ENCODE measurements at regions not wholly inside any gene's neighbourhood (a gene's known extent, or its start where the extent isn't known, plus 50 kb on each side); places are given as distances from the start of the nearest gene placed in this dataset.

DNA sequence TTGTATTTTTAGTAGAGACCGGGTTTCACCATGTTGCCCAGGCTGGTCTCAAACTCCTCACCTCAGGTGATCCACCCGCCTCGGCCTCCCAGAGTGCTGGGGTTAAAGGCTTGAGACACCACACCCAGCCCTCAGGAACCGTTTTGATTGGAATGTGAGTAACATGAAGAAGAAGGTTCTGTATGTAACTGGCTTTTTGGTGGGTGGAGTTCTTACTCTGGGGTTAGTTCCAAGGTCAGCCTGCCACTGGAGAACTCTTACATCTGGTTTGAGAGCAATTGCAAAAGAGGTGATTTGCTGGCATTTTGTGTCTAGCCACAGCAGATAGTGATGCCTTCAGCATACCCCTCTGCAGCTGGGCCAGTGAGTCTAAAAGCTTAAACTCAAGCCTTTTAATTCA lies 457.8 kb upstream of the VSTM2A start (continued):
- TF ChIP-seq ZMIZ1 (IDR thresholded peaks at IDR 0.05; ENCODE audit: low read depth in 2 of 2, low read length in 2 of 2) (no peak), MNT (conservative IDR thresholded peaks at IDR 0.05) (no peak)

DNA sequence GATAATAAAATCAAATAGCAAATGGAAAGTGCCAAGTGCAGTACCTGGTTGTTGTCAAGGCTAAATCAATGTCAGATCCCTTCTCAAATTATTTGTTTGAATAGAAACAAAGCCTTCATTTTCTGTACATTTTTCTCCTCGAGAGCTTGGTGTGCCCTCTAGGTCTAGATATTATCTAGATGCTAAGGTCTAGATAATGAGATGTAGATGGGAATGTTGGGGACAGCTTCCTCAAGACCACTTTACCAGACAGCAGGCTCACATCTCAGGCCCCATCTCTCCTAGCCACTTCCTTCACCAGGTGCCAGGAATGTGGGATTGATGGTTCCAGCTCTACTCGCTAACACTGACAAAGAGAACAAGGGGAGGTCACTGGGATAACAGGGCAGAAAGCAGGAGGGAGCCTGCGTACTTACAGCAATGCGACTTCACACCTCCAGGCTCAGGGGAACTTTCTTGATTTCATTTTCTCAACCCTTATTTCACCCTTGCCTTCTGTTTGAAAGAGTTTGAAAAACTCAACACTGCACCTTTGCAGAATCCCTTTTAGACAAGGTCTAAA lies 451.4 kb upstream of the VSTM2A start:
- intact Hi-C loops (cut with micrococcal nuclease), result no loop called here
- Histone ChIP-seq H3K79me2 (ENCODE audit: control insufficient read depth, insufficient read depth, low read length) (no peaks in the 10 kb centered on the region), H3K9me1 (ENCODE audit: control insufficient read depth, insufficient read depth, low read length) (no peaks in the 10 kb centered on the region), H3K4me2 (ENCODE audit: insufficient read depth, low read length) (no peak overlapping the region), H3K27me3 (ENCODE audit: control insufficient read depth in 2 of 2, insufficient read depth in 2 of 2, low read length in 2 of 2) (no peaks in the 10 kb centered on the region), H3K9me3 (replicated peaks; ENCODE audit: control insufficient read depth, insufficient read depth, low read depth, low read length) (no peaks in the 10 kb centered on the region), H3K27ac (ENCODE audit: extremely low read depth, low read depth, low read length) (no peak overlapping the region), H3K36me3 (ENCODE audit: control insufficient read depth, insufficient read depth, low read length) (no peaks in the 10 kb centered on the region), H3K4me3 (no peak overlapping the region), H2AFZ (ENCODE audit: low read depth, low read length) (no peak overlapping the region), H3K9ac (ENCODE audit: insufficient read depth in 1 of 2, low read depth in 2 of 2, low read length in 2 of 2) (no peak overlapping the region), H4K20me1 (replicated peaks; ENCODE audit: control insufficient read depth, insufficient read depth, low read length) (no peaks in the 10 kb centered on the region), H3K4me1 (replicated peaks in 1 of 2; ENCODE audit: control insufficient read depth in 2 of 2, insufficient read depth in 2 of 2, low read length in 2 of 2) (no peaks in the 10 kb centered on the region)
- FAIRE-seq (no peak), DNase-seq (ENCODE audit: extremely low read depth in 1 of 4, low spot score in 3 of 4) (no peak), ATAC-seq (no peak)
- POLR2A ChIA-PET, result interaction anchor here (0.6 kb wide), 1 partner anchor 100 kb away, joined by 3 read pairs; no protein-coding TSS in a partner anchor
- in situ Hi-C loops (cut with MboI), result no loop called here
- CTCF ChIA-PET (ENCODE audit: low intra/inter-chr PET ratio), result no interaction called here
- BruUV-seq (replicated peaks), result no TSS peak
- 0% methylated on average over 2 of the region's 4 CpGs for WGBS (ENCODE audit: insufficient coverage, low coverage, missing lambda C conversion rate)
- TF ChIP-seq XRCC3 (IDR thresholded peaks at IDR 0.05) (no peak), HDAC1 (IDR thresholded peaks at IDR 0.05) (no peak), NCOA1 (IDR thresholded peaks at IDR 0.05; ENCODE audit: low read depth) (no peak), NFYB (IDR thresholded peaks at IDR 0.05; ENCODE audit: extremely low read depth, insufficient read length) (no peak), ZNF121 (CRISPR knock-in tag; conservative IDR thresholded peaks at IDR 0.05) (no peak), NR2C2 (CRISPR knock-in tag; IDR thresholded peaks at IDR 0.05) (no peak), NR2C2 (tag; IDR thresholded peaks at IDR 0.05) (no peak), RBFOX2 (IDR thresholded peaks at IDR 0.05; ENCODE audit: low read depth, low read length) (no peak), SETDB1 (IDR thresholded peaks at IDR 0.05; ENCODE audit: low read length) (no peak)
- TF ChIP-seq, protein P1, sequence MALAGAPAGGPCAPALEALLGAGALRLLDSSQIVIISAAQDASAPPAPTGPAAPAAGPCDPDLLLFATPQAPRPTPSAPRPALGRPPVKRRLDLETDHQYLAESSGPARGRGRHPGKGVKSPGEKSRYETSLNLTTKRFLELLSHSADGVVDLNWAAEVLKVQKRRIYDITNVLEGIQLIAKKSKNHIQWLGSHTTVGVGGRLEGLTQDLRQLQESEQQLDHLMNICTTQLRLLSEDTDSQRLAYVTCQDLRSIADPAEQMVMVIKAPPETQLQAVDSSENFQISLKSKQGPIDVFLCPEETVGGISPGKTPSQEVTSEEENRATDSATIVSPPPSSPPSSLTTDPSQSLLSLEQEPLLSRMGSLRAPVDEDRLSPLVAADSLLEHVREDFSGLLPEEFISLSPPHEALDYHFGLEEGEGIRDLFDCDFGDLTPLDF (CRISPR knock-in tag; IDR thresholded peaks at IDR 0.05), result no peak
- TF ChIP-seq, protein P2, sequence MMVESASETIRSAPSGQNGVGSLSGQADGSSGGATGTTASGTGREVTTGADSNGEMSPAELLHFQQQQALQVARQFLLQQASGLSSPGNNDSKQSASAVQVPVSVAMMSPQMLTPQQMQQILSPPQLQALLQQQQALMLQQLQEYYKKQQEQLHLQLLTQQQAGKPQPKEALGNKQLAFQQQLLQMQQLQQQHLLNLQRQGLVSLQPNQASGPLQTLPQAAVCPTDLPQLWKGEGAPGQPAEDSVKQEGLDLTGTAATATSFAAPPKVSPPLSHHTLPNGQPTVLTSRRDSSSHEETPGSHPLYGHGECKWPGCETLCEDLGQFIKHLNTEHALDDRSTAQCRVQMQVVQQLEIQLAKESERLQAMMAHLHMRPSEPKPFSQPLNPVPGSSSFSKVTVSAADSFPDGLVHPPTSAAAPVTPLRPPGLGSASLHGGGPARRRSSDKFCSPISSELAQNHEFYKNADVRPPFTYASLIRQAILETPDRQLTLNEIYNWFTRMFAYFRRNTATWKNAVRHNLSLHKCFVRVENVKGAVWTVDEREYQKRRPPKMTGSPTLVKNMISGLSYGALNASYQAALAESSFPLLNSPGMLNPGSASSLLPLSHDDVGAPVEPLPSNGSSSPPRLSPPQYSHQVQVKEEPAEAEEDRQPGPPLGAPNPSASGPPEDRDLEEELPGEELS (CRISPR knock-in tag; IDR thresholded peaks at IDR 0.05; ENCODE audit: borderline replicate concordance), result no peak
